KG1 (cell line): ENCODE measurements at regions not wholly inside any gene's neighbourhood (a gene's known extent, or its start where the extent isn't known, plus 50 kb on each side); places are given as distances from the start of the nearest gene placed in this dataset.

ENCODE experiments used
- DNase-seq: peaks from one replicate; lab custom pipeline; 2025; lab: John Stamatoyannopoulos, UW

DNA sequence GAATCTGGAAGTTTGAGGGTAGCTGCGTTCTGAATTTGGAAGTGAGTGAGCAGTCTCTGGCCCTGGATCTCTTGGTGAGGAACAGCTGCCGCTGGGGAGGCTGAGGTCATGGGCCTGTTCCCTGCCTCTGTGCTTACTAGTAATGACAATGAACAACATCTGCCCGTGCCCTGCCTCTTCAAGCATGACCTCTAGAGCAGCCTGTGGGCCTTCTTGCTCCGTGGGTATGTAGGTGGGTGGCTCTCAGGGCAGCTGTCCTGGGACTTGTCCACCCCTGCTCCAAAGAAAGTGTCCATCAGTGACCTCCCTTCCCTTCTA lies 186.2 kb downstream of the CXCL12 start:
- no peak for DNase-seq

DNA sequence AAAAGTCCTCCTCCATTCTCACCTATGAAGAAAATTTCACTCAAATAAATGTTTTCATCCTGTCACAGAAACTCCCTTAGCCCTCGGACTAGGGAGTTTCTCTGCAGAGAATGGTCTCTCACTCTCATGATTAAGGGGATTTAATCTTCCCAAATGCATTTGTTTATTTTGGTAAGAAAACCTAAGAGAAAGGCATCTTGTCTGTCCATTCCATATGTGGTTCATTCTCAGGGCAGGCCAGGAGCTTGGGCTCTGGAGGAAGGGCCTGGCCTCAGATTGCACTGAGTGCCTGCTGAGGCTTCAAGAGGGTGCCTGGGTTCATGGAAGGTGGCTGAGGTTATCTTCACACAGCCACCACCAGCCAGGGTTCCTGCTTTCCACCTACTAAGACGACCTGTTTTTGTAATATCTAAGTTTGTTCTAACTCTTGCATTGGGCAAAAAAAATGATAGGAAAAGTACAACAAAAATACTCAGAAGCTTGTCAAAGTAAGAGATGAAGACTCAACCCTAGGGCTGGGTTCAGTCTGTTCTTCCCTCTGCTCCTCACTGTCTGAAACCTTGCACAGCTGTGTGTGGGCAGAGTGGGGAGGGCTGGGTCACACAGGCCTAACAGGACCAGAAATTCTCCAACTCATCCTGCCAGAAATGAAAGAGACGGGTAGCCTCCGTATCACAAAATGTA lies 186.7 kb downstream of the CXCL12 start:
- no peak for DNase-seq

DNA sequence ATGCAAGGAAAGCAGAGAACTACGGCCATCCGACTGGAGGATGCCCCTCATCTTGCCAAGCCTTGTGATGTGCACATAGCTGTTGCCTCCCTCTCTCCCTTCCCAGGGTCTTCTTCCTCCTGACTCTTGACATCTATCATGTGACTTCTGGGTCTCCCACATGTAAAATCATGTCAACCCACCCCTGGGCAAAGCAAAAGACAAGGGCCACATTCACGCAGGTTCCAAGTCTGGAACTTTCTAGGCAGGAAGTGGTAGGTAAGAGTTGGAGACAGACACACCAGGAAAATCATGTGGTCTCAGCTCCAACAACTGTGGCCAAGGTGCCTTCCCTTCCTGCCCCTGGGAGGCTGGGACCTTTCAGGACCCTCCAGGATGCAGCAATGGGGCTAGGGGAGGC lies 187.3 kb downstream of the CXCL12 start:
- DNase-seq: no peak

DNA sequence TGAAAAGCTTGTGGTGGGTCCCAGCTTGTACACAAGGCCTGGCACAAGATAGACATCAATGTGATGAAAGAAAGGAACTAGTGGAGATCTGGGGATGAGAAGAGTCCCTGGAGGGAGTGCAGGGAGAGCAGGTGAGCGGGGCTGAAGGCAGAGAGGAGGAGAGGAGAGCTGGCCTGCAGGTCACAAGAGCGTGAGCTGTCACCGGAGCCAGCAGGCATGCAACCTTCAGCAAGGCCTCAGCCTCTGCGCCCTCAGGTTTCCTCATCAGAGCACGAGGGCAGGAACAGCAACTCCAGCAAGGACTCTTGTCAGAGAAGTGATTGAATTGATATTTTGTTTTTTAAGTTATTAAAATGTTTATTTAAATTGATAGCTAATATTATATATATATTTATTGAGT lies 188.6 kb downstream of the CXCL12 start:
- DNase-seq: no peak

DNA sequence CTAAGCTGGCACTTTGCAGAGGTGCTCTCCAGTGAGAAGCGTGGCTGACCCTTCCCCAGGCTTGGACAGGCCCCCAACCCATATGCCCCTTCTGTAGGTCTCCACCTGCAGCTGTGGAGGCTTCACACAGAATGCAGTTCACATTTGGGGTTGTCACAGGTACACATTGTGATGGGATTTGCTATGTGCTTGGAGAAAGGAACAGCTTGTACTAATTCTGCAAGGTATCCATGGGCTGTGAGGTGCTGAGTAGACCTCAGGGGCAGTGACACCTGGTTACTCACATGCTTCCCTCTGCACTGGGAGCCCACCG lies 188.9 kb downstream of the CXCL12 start:
- DNase-seq: no peak

DNA sequence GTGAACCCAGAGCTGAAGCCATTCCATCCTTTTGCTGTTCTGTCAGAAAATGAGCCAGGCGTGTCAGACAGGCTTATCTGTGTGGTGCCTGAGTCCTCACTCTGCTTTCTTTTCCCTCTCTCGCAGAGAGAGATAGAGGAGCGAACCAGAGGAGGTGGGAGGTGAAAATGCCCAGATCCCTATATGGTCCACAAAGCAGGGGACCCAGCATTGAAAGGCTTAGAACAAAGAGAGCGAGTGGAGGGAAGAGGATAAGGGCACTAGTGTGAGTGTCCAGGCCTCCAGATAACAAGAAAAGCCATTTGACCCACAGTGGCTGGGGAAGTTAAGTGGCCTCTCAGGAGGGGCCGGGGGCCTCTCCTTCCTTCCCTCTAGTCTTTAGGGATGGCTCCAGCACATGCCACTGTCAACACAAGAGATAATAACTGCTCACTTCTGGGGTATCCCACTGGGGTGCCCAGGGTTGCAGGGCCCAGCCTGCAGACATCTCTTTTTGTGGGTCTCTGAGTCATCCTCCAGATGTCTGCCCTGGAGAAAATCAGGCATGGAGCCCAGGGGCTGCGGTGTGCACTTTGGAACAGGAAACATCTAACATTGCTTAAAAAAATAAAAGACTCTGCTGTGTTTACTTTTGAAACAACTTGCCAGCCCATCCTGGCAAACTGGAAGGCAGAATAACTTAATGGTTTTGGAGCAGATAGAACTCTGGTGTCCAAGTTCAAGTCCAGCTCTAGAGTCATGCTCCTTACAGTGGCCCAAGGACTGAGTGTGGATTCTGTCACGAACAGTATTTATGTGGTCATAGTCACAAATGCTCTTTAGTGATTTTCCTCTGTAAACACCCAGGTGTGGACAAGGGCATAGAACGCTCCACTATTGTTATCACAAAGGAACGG lies 189.5 kb downstream of the CXCL12 start:
- DNase-seq: no peak

DNA sequence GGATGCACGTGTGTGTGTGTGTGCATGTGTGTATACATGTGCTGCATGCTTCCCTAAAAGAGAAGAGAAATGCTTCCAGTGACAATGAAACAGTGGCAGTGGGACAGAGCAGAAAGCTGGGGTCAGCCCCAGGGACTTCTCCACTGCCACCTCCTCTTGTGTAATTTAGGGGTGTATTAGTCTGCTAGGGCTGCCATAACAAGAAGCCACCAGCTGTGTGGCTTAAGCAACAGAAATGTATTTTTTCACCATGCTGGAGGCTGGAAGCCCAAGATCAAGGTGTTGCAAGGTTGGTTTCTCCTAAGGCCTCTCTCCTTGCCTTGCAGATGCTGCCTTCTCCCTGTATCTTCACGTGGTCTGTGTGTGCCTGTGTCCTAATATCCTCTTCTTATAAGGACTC lies 190.5 kb downstream of the CXCL12 start:
- DNase-seq: no peak

DNA sequence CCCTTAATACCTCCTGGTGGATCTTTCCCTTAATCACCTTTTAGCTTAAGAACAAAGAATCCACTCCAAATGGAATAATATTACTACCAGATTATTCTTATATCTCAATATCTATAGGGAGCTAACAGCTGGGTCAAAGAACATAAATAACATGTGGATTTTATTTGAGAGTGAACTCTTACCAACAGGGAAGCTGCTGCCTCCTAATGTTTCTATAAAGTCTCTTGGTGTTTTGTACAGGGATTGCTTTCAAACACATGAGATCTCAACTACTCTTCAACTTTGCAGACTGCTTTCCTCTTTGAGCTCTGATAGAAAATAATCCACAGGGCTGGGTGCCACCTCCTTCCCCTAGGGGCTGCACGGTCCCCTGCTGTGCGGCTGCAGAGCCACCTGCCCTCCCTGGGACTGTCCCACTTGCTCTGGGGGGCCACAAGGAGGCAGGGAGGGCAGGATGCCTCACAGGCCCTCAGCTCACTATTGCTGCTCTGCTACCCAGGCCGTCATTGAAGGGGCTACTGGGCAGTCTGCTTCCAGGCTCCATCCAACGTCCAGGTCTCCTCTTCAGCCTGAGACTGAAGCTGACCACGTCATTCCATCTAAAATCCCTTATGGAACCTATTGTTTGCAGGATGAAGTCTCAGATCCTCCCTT lies 191.2 kb downstream of the CXCL12 start:
- DNase-seq: no peak

DNA sequence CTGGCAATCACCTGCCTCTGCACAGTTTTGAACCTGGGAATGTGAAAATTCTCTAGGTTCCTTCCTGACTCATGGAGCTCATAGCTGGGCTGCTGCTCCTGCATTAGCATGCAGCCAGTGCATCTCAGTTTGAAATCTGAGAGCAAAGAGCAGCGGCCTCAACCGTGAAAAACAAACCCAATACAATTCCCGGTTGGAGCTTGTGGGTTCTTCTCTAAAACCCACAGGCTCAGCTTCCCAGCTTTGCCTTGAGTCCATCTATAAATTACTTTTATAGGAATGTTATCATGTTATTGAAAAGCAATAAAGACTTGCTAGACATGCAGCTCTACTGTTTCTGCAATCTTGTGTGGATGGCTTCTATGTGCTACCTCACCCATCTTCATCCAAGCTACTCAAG lies 191.7 kb downstream of the CXCL12 start:
- DNase-seq: no peak

DNA sequence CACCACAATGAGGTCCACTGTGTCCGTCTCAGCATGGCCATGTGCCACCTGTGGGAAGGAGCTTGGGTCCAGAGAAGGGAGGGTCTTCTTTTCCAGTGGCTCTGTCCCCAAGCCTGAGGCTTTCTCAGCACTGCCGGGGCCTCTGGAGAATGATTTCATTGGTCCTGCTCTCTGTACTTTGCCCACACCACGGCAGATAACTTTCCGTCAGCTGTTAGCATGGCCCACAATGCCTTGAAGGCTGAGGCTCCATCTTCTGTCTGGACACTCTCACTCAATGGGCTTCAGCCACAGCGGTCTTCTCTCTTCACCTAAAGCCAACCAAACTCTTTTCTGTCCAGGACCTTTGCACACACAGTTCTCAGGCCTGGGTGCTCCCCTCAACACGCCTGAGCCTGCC lies 192.5 kb downstream of the CXCL12 start:
- DNase-seq: no peak

DNA sequence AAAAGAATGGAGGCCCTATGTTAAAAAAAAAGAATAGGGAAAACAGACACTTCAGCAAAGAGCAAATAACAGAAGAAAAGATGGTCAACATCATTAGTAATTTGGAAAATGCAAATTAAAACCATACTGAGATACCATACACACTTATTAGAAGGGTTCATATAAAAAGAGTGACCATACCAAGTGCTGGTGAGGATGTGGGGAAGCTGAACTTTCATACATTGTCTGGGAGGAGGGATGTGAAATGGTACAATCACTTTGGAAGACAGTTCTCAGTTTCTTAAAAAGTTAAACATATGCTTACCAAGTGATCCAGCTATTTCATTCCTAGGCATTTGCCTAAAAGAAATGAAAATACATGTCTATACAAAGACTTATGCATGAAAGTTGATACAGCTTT lies 194.4 kb downstream of the CXCL12 start:
- no peak for DNase-seq

DNA sequence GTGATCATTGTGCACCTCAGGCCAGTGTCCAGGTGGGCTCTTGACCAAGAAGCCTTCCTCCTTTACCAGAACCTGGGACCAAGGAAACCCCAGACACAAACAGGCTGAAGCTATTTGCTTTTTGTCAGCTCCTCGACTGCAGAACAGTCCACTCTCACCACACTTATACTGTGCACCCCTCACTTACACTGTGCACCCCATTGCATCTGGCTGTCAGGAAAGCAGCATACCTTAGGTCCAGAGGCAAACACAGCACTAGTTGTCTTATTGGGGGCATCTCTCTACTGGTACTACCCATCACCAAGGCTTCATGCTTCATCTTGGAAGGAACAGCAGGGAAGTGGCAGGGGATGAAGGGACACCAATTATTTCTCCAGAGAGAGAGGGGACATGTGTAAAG lies 198.1 kb downstream of the CXCL12 start:
- DNase-seq: no peak

DNA sequence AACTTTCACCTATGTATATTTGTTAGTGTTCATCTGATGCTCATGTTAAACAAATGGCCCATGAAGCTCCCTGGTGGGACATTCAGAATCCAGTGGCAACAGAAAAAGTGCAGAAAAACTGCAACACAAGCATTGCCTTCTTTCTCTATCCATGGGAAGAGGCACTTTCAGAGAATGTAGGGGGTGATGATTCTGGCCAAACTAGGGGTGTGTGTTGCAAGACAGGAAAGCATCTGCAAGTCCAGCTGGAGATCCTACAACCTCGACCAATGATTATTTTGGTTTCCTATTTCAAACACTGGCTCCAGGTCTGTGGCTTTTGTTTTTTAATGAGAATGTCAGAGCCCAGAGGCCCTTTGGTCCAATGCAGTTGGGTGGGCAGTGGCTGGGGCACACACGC lies 198.7 kb downstream of the CXCL12 start:
- DNase-seq: no peak

DNA sequence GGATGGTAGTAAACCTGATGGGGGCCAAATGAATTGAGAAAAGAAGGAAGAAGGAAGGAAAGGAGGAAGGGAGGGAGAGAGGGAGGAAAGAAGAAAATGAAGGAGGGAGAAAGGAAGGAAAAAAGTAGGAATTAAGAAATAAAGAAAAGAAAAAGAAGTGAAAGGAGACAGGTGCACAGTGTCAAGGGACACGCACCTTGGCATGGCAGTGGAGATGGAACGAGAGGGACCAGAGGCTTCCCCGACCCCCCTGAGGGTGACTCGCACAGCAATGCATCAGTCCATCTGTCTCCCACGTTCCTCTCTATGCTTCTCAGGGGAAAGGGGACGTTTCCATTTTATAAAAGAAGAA lies 199.6 kb downstream of the CXCL12 start:
- no peak for DNase-seq

DNA sequence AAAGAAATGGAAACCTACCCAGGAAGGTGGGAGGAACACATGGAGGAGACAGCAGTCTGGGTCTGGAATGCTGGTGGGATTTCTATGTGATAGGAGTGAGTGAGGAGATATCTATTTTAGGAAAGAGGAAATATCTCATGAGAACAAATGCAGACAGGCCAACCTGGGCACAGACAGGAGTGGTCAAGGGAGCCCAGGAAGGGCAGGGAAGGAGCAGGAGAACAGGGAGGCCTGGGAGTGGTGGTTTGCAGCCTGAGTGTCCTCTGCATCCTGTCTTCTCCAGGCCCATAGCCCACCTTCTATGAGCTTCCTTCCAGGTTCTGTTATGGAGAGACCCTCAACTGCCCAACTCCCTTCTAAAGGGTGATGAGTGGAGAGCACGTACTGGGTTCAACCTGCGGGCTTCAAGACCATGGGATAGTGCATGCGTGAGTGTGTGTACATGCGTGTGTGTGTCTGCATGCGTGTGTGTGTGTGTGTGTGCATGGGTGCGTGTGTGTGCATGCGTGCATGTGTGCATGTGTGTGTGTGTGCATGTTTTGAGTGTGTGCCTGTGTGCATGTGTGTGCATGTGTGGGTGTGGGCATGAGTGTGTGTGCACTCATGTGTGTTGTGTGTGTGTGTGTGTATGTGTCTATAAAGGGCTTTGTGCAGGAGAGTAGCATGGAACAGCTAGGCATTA lies 200.1 kb downstream of the CXCL12 start:
- DNase-seq: no peak

DNA sequence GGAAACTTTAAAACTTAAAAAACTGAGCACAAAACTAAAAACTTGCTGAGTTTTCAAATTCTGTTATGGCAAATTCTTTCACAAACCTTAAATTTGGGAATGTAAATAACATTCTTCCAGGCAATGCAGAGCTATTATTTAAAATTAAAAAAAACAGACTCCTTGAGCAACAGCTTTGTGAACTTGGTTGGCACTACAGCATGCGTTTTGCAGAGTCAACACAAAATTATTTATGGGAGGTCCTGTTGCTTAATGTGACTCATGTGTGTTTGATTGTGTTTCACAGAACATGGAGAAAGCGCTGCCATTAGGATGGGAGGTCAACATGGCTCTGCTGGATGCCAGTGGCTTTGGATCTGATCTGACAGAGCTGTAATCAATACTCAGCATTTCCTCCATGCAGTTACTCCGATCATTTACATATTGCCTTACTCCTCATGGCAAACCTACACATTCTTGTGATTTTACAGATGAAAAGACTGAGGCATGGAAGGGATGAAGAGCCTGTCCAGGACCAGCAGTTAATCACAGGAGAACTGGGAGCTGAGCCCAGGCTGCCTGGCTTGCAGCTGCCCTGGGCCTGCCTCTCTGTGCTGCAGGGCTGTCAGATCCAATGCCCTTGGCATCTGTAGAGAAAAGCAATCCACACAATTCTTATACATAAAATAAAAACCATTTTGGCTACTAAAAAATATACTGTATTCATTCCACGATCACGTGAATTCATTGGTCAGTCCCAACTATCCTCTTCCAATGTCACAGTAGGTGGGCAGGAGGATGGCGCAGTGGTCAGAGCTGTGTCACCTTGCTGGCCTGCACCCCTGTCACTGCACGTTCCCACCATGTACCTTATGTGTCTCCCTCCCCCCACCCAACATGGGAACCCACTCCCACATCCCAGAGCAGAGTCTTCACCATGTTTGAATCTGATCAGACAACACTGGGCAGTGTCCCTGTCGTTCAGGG lies 200.9 kb downstream of the CXCL12 start:
- no peak for DNase-seq

DNA sequence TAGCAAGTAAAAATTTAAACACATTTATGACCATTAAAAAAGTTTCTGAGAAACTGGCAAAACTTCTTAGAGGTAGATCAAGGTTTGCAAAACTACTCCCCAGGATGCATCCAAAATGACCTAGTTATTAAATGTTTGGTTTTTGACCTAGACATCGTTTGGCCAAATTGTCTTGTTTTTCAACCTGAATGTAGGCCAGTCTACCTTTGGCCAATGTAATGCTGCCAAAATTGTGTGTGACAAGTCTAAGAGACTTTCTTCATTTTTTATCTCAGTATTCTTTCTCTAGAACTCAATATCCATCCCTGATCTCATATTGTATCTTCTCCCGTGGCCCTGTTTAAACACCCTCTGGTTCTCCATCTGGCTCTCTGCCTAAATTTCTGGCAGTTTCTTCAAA lies 202.0 kb downstream of the CXCL12 start:
- no peak for DNase-seq

DNA sequence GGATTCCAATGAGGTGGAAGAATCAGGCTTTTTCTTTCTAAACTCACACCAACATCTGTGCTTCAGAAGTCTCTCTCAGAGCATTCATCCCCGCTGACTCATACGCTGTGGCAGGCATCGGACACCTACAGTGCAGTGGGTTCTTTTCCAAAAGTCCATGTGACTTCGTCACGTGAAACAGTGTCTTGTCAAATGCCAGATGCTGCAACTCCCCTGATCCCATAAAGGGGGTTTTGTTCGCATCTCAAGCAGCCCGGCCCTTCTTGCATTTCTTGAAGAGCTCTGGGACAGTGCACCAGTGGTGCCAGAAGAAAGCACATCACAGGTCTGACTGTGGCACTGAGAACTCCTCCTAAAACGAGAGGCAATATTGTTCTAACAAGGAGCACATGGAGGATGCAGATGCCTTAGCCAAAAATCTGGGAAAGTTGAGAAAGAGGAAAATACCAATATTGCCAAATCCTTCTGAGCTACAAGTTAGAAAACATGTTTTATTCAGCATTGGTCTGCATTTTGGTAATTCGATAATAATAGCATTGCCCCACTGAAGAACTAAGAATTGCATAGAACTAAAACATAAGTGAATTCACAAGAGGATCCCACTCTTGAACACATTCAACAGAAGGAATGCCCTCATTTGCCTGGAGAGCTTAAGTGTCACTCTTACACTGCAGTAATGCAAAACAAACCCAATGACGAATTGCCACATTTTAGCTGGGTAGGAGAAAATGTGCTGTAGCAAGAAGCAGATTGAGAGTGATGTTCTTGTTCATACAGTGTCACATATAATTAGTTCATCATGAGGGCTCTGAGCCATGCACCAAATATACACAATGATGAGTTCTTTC lies 204.4 kb downstream of the CXCL12 start:
- DNase-seq: no peak

DNA sequence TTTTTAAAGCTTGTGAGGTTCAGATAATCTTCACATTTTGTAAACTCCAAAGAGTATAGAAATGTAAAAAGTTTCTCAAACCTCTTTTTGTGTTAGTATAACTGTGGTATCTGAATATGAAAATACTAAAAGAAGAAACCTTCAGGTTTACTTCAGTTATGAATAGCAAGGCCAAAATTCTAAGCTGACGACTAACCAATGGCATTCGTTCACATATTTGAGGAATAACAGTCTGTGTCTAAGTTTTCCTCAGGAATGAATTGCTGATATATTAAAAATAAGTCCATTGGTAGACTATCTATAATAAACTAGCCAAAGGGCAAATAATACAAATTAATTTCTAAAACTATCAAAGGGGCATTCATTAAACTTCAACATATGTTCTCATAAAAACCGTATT lies 206.0 kb downstream of the CXCL12 start:
- DNase-seq: no peak

DNA sequence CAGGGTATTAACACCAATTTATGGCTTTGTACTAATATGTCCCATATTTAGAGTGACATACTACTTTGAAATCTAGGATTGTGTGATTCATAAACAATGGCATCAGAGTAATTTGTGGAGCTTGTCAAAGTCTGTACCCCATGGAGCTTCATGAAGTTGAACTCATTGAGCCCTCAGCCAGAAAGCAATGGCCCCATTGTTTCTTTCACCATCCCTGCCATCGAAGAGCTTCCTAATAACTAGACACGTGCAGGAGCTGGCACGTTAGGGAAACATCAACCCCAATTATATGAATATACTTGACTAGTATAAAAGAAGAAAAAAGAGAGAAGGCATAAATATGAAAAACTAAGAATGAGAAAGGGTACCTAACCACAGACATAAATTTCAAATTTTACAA lies 206.6 kb downstream of the CXCL12 start:
- DNase-seq: no peak

DNA sequence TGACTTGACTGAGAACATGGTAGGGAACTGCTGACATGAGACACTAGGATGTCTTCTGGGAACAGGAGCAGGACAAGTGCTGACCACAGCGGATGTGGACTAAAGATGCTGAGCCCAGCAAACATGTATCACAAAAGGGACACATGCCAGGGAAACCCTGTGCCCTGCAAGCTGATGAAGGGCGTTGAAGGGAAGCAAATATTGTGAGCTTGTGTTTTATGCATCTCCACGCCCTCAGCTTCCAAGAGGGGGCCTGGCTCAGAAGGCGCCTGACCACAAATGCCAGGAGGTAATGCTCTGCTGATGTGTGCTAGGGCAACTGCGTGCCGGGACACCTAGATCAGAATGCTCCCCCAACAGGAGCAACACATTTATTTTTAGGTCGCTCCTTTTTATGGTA lies 207.3 kb downstream of the CXCL12 start:
- no peak for DNase-seq
